Prostate gland (tissue), 2 donors: ENCODE measurements at regions not wholly inside any gene's neighbourhood (a gene's known extent, or its start where the extent isn't known, plus 50 kb on each side); places are given as distances from the start of the nearest gene placed in this dataset.
"Not testable (repeated sequence)": the region's sequence is repeated elsewhere in the genome, so short reads cannot be mapped to it uniquely, and the experiment has no call there.

Experiments
- CTCF ChIP-seq, 4 experiments: fragments of 200-600 bp in 2 of 4; fragments of 450-650 bp in 2 of 4; sonication (generic) in 2 of 4; IDR thresholded peaks; 1 replicate in 3 of 4; 2 replicates in 1 of 4; pipeline ENCODE4 v1.5.1; 2016 to 2019; ENCODE audit warnings: antibody characterized with exemption in 4 of 4, mild to moderate bottlenecking in 2 of 4, moderate library complexity in 2 of 4
- POLR2A ChIP-seq: fragments of 450-650 bp; IDR thresholded peaks from one replicate; pipeline ENCODE4 v1.6.1; 2016; ENCODE audit warnings: antibody characterized with exemption, mild to moderate bottlenecking
- POLR2AphosphoS5 ChIP-seq: sonication (generic); formaldehyde crosslinking; IDR thresholded peaks from one replicate; pipeline ENCODE4 v1.6.1; 2017; ENCODE audit warnings: antibody characterized with exemption

GRCh38 chr11:7860844-7861243 is 64.1 kb upstream of the OR5P2 start:
- not testable (repeated sequence) for TF ChIP-seq POLR2A; CTCF (IDR thresholded peaks at IDR 0.05); POLR2AphosphoS5
